Fibroblast of skin of right quadriceps (primary cell): ENCODE measurements at regions not wholly inside any gene's neighbourhood (a gene's known extent, or its start where the extent isn't known, plus 50 kb on each side); places are given as distances from the start of the nearest gene placed in this dataset.

ENCODE experiments used
- DNase-seq: peaks from one replicate; pipeline ENCODE4 v3.0.0-alpha.2; 2013

GRCh38 chr10:2949221-2949947 lies 118.0 kb upstream of the PFKP start:
- no peak for DNase-seq

GRCh38 chr10:2948127-2948854 lies 119.1 kb upstream of the PFKP start:
- DNase-seq: no peak

GRCh38 chr10:2944788-2945187 lies 122.6 kb upstream of the PFKP start:
- no peak for DNase-seq

- DNase-seq: no peak
These were observed 123.3 kb upstream of the PFKP start for GRCh38 chr10:2943932-2944614.

DNA sequence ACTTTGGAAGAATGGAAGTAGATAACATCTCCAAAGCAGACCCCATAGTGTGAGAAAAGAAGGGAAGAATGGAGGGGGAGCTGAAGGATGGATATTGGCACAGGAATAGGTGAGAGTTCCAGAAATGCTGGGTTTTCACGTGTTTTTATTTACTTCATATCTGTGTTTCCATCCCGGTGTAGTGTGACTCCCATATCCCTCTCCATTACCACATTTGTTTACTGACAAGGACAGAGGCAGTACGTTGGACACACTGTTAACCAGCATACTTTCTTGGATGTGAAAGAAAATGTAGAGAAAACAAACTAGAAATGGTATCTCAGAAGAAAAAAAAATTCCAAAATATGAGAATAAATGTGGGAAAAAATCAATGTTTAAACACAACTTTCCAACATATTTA lies 124.4 kb upstream of the PFKP start:
- no peak for DNase-seq

DNA sequence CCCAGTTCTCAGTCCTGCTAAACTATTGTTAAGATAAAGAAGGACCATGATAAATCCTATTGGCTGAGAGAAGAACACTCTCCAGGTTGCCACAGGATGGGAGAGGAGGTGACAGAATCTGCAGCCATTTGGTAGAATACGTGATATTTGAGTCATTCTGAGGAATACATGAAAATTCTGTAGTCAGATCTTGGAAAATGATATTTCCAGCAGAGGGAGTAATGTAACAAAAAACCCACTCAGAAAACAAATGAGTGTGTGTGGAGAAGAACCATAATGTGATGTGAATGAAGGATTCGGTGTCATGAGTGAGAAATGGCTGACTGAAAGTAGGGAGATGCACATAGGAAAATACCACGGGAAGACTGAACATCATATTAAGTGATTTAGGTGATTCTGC lies 128.5 kb upstream of the PFKP start:
- peak; percentile 19 for DNase-seq

DNA sequence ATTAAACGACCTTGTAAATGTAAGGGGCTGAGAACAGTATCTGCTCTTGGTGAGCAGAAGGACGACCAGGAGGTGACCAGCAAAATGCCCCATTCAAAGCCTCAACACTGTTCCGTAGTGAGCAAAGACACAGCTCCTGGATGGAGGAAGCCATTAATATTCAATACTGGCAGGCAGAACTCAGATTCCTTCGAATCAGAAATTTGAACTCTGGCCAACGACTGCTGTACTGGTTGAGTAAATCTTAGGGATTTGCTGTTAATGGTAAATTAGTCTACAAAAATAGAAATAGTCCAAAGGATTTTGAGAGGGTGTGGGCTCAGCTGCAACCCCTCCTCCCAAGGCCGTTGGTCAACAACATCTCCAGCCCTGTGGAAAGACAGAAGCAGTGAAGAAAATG lies 130.5 kb upstream of the PFKP start:
- peak; percentile 46 for DNase-seq

DNA sequence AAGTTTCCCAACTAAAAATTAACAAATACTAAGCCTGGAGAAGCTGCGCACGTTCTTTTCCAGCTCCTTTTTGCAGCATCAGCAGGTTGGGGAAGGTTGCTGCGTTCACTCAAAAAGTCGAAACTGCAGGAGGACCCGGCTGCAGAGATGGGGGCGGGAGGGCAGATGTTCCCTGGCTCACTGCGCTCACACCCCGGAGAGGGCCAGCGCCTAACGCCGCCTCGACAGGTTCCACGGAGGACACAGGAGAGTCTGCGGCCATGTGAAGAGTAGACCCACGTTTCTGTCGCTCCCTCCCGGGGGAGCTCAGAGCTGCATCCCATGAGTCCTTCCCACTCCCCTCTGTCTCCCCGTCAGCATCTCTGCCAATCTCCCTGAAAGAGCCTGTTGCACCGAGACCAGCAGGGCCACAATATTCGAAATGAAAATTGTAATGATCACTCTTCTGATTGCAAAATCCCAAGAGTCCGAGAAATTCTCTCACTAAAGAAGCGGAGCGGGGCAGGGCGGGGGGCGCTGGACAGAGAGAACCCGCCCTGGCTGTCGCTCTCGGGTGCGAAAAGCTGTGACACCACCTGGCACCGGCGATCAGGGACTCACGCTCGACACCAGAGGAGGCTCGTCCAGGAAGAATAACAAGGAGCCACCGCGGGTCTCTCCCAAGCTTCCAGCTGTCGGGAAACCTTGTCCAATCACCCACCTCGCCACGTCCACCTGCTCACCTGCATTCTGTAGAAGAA lies 131.5 kb upstream of the PFKP start:
- DNase-seq: no peak

- no peak for DNase-seq
These were observed 133.4 kb upstream of the PFKP start for GRCh38 chr10:2933924-2934323.

DNA sequence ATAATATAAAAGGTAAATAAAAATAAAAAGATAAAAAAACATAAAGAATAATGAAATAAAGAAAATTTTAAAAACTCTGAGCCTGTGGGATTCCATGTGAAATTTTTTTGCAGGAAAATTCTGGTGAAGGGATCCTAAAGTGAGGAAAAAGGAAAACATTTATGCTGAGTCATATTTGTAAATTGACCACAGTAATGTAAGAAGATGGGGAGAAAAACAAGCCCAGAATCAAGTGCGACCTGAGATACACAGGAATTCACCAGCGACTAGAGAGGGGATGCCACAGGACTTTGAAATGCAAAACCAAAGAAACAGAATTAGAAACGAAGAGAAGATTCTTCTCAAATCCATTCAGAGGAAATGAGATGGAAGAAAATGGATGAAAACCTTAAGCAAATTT lies 133.8 kb upstream of the PFKP start:
- no peak for DNase-seq

- DNase-seq: no peak
These were observed 134.3 kb upstream of the PFKP start for GRCh38 chr10:2933071-2933470.

DNA sequence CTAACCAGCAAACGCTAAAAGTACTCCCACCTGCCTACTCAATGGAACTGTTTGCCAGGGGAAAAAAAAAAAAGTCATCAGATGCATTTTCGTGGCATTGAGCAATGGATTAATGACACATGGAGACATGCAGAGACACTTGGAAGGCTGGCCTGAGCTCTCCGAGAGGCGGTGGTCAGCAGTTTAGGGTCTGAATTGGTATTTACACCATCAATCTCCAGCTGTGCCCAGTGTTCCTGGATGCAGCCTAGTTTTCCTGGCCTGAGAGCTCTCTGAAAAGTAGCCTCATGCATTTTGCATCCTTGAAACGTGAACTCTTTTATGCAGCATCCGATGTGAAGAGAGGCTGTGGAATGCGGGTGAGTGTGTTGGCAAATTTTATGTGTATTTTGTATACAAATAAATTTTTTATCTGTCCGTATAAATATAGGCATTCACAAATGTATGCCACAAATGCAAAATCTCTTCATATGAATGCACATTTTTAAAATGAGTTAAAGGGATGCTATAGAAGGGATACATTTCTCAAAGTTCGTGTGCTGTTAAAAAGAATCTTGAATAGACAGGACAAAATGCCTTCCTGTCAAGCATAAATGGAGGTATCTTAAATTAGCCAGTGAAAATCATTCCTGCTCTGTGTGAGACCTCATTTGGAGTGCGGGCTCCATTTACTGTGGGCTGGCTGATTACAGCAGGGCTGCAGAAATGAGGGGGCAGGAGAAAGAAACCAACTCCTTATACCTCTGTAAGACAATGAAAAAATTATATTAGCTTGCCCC lies 137.7 kb upstream of the PFKP start:
- DNase-seq: no peak

- peak; percentile 53 for DNase-seq
These were observed 139.1 kb upstream of the PFKP start for GRCh38 chr10:2927958-2928840.

DNA sequence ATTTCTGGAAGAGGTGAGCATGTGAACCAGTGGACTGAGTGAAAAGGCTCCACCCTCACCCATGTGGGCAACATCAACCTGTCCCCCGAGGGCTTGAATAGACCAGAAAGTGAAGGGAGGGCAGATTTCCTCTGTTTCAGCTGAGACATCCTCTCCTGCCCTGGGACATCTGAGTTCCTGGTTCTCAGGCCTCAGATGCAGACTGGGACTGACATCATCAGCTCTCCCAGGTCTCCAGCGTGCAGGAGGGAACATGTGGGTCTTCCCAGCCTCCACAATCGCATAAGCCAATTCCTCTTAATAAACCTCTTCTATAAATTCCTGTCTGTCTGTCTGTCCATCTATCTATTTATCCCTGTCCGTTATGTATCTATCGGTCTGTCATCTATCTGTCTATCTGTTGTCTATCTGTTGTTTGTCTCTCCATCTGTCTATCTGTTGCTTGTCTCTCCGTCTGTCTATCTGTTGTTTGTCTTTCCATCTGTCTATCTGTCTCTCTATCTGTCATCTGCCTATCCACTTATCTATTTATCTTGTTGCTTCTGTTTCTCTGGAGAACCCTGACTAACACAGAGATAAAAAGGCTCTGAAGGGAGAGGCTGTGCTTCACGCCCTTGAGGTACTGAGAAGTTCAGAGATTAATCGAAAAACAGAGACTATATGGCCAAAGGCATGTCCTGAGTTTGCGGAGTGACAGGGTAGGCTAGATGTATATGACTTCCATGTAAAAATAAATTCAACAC lies 140.3 kb upstream of the PFKP start:
- no peak for DNase-seq

DNA sequence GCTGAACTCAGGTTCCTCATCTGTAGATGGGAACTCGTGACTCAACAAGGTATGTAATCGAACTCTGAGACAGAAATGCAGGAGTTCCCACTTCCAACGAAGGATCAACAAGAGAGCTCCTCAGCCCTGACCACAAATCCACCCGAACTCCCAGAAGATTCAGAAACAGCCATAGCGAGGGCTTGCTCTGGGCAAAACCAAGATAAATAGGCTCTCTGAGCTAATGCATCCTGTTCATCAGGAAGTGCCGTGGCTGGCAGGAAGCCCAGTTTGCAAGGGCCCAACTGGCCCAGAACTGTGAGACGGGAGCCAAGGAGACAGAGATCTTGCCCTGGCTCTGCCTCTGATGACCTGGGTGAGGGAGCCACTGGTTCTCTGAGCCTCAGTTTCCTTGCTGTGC lies 141.7 kb upstream of the PFKP start:
- peak; percentile 53 for DNase-seq

GRCh38 chr10:2924431-2924830 lies 142.9 kb upstream of the PFKP start:
- no peak for DNase-seq

DNA sequence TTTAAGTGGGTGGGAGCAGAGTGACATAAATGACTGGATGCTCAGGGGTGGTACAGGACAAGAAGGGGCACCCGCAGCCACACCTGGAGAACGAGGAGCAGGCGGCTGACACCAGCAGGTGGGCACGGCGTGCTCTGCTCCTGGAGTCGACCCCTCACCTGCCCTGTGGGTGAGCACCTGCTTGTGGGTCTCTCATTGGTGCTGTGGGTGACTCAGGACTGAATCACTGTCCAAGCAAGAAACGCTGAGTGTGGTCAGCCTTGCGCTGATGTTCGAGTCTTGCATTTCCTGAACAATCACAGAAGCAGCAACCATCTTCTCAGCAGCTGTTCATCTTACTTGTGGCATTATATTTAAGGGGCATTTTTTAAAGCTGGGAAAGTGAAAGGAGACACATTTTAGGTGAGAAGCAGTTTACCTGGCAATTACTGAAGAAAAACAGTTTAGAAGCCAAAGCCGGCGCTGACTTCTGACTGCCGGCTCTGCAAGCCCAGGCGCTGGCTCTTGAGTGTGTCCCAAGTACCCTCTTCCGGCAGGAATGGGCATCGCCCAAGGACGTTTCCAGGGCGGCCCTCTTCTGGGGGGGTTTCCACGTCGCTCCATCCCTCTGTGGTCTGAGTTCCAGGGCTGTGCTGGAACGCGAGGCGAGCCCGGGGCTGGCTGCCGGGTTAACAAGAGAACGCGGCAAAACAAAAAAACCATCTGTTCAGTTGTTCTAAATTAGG lies 145.2 kb upstream of the PFKP start:
- no peak for DNase-seq

DNA sequence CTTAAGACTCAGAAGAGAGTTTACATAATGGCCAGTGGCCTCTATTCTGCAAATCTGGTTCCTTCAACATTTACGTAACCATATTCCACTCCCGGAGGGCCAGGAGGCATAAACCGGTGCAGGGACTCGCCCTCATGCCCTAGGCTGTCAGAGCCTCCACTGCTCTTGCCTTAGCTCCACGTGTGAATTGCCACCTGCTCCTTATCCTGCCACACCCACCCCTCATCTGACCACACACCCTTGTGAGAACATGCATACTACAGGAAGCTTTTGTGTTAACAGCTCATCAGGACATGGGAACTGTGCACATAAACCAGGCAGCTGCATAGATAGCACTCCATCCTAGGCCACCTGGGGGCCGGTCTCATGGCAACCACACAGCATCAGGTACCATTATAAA lies 146.7 kb upstream of the PFKP start:
- DNase-seq: no peak

GRCh38 chr10:2920168-2920567 lies 147.2 kb upstream of the PFKP start:
- DNase-seq: no peak

- no peak for DNase-seq
These were observed 148.3 kb upstream of the PFKP start for GRCh38 chr10:2919016-2919415.
